ENCODE measurements at regions not wholly inside any gene's neighbourhood (a gene's known extent, or its start where the extent isn't known, plus 50 kb on each side); places are given as distances from the start of the nearest gene placed in this dataset.

DNA sequence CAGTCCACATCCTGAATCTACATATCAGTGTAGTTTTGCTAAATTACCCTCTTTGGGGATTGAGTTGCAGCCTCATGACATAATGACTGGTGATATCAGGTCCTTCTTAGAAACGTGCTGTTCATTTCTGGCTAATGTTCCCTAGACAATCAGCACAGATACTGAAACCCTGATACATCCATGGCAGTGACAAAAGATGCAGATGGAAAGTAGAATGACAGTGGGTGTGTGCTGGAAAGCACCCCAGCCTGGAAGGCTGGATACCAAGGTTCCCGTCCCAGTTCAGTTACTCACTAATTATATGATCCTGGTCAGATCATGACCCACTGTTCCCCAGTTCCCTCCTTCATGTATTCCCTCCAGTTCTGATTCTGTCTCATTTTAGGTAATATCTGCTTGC is 198.2 kb upstream of the FGGY start:
- intact Hi-C loops (cut with DNase I): no loop called here
- WGBS: 26% methylated on average over 2 of the region's 2 CpGs
- Histone ChIP-seq H3K27ac (ENCODE audit: low read length) (no peak overlapping the region), H3K4me3 (ENCODE audit: low read length) (no peak overlapping the region), H3K4me1 (ENCODE audit: control insufficient read depth, insufficient read depth, low read length) (peaks cover 9% of the 10 kb centered on the region), H3K9me3 (ENCODE audit: control insufficient read depth, low read length) (no peaks in the 10 kb centered on the region), H3K27me3 (ENCODE audit: control insufficient read depth, insufficient read depth) (no peaks in the 10 kb centered on the region)
- peak; percentile 37 to 63 for ATAC-seq
- no peak for DNase-seq

DNA sequence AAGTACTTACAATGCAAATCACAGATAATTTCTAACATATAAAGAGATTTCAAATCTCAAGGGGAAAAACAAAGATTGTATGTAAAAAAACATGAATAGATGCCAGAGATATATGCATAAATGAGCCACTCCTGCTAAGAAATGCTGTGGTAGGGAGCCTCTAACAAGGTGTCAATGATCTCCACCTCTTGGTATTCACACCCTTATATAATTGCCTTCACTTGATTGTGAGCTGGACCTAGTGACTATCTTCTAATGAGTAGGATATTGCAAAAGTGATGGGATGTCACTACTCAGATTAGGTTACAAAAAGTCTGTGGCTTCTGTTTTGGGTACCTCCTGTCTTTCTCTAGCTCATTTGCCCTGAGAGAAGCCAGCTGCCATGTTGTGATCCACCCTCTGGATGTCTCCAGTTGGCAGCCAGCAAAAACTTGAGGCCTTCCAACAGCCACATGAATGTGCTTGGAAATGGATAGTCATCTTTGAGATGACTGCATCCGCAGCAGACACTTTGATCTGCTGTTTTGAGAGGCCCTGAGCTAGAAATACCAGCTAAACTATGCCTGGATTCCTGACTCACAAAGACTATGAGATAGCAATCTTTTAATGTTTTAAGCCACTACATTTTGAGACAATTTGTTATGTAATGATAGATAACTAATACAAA is 196.1 kb upstream of the FGGY start:
- Histone ChIP-seq H3K4me3 (ENCODE audit: low read length) (no peak overlapping the region), H3K27ac (ENCODE audit: low read length) (no peak overlapping the region), H3K4me1 (ENCODE audit: control insufficient read depth, insufficient read depth, low read length) (peaks cover 7% of the 10 kb centered on the region), H3K27me3 (ENCODE audit: control insufficient read depth, insufficient read depth) (no peaks in the 10 kb centered on the region), H3K9me3 (ENCODE audit: control insufficient read depth, low read length) (no peaks in the 10 kb centered on the region)
- DNase-seq (no peak), ATAC-seq (no peak)
- WGBS: 86% methylated on average over 1 of the region's 1 CpG
- intact Hi-C loops (cut with DNase I): no loop called here

DNA sequence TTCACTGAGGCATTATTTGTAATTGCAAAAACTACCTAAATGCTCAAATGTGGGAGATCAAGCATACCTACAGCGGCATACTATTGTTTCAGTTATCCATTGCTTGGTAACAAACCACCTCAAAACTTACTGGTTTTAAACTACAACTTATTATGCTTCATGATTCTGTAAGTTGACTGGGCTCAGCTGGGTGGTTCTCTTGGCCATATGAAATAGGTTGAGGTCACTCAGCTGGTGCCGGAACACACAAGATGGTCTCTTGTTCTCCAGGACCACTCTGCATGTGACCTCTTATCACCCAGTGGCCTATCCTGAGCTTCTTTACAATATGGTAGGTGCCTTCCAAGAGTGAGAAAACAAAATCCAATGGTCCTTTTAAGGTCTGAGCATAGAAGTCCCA is 195.4 kb upstream of the FGGY start:
- H3K27ac ChIP-seq (ENCODE audit: low read length): no peak overlapping the region
- no peak overlapping the region for H3K4me3 ChIP-seq (ENCODE audit: low read length)
- WGBS: 49% methylated on average over 2 of the region's 2 CpGs

DNA sequence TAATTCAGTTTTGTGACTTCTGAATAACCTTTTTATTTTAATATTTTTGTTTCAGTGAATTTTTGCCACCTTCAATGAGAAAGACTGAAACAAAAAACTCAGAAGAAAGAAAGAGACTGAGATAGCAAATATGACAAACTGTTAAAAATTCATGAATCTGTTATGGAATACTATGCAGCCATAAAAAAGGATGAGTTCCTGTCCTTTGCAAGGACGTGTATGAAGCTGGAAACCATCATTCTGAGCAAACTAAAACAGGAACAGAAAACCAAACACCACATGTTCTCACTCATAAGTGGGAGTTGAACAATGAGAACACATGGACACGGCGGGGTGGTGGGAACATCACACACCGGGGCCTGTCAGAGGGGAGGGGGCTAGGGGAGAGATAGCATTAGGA is 193.4 kb upstream of the FGGY start:
- DNase-seq (no peak), ATAC-seq (no peak)
- intact Hi-C loops (cut with DNase I): no loop called here
- Histone ChIP-seq H3K27ac (ENCODE audit: low read length) (no peak overlapping the region), H3K9me3 (ENCODE audit: control insufficient read depth, low read length) (no peaks in the 10 kb centered on the region), H3K4me1 (ENCODE audit: control insufficient read depth, insufficient read depth, low read length) (peaks cover 5% of the 10 kb centered on the region), H3K4me3 (ENCODE audit: low read length) (no peak overlapping the region), H3K27me3 (ENCODE audit: control insufficient read depth, insufficient read depth) (no peaks in the 10 kb centered on the region)
- WGBS: 90% methylated on average over 4 of the region's 4 CpGs

More for the DNA sequence above, 195.4 kb upstream of the FGGY start:
- intact Hi-C loops (cut with DNase I): no loop called here
- Histone ChIP-seq H3K4me1 (ENCODE audit: control insufficient read depth, insufficient read depth, low read length) (peaks cover 2% of the 10 kb centered on the region), H3K9me3 (ENCODE audit: control insufficient read depth, low read length) (no peaks in the 10 kb centered on the region), H3K27me3 (ENCODE audit: control insufficient read depth, insufficient read depth) (no peaks in the 10 kb centered on the region)
- no peak for DNase-seq
- ATAC-seq: no peak

DNA sequence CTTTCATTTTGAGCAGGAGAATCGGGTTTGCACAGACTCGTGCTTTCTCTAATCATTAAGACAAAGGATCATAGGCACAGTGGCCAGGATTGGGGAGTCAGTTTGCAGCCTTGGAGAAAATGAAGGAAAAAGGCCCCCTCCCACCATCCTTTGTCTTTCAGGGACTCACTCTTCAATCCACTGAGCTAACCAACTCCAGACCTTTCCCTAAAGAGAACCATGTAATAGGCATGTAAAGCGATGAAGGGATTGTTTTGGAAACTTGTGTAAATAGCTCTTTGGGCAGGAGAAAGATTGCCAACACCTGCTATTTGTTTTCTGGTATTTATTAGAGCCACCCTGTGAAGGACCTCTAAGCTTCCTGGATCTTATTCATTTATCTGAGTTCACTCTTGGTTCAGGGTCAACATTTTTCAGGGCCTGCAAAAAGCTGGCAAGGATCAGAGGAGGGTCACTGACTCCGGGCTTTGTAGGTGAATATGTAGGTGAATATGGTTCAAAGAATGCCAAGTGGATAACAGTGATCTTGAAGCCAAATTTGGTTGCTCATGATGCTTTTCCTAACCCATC is 192.6 kb upstream of the FGGY start:
- H3K27ac ChIP-seq (ENCODE audit: low read length): no peak overlapping the region
- intact Hi-C loops (cut with DNase I): no loop called here
- H3K4me3 ChIP-seq (ENCODE audit: low read length): no peak overlapping the region
- H3K27me3 ChIP-seq (ENCODE audit: control insufficient read depth, insufficient read depth): no peaks in the 10 kb centered on the region
- H3K9me3 ChIP-seq (ENCODE audit: control insufficient read depth, low read length): no peaks in the 10 kb centered on the region
- WGBS: 89% methylated on average over 4 of the region's 4 CpGs
- DNase-seq (no peak), ATAC-seq (no peak)
- H3K4me1 ChIP-seq (ENCODE audit: control insufficient read depth, insufficient read depth, low read length): peaks cover 3% of the 10 kb centered on the region

DNA sequence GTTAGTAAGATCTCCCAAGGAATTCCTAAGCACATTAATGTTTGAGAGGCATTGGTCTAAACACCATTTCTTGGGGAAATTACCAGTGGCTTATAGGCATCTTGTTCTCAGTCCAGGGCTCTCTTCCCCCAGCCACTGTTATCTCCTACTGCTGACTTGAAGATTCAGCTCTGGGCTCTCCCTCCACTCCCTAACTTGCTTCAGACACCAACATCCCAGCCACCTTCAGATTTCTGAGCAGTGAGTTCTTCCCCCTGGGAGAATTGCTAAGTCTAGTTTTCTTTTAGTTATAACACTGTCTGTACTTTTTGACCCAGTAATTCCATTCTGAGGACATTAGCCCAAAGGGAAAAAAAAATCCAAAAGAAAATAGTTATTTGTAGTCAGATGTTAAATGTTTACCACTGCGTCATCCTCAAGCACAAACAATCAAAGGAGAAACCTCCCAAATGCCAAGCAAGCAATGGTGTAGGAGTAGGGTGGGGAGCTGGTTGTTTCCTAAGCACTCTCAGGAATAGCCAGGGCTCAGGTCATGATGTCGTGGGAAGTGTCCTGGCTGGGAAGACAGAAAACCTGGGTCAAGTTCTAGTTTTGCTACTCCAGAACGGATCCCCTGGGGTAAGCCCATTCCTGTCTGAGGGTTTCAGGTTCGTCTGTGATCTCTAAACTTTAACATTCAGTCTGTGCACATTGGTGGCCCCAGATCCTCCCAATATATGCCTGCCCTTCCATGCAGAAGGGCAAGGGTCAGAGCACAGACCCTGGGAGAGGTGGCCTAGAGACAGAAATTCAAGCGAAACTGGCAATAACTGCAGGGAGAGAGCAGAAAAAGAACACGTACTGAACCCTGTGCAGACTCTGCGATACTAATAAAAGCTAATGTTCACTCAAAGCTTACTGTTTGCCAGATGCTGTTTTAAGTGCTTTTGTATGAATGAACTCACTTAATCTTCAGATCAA is 191.1 kb upstream of the FGGY start:
- no peaks in the 10 kb centered on the region for H3K27me3 ChIP-seq (ENCODE audit: control insufficient read depth, insufficient read depth)
- 77% methylated on average over 7 of the region's 7 CpGs for WGBS
- peak in 1 of 2 donors; percentile 19 for ATAC-seq
- no peak overlapping the region for H3K4me3 ChIP-seq (ENCODE audit: low read length)
- no peak for DNase-seq
- intact Hi-C loops (cut with DNase I): no loop called here
- H3K27ac ChIP-seq (ENCODE audit: low read length): no peak overlapping the region
- H3K9me3 ChIP-seq (ENCODE audit: control insufficient read depth, low read length): no peaks in the 10 kb centered on the region
- H3K4me1 ChIP-seq (ENCODE audit: control insufficient read depth, insufficient read depth, low read length): peaks cover 3% of the 10 kb centered on the region

DNA sequence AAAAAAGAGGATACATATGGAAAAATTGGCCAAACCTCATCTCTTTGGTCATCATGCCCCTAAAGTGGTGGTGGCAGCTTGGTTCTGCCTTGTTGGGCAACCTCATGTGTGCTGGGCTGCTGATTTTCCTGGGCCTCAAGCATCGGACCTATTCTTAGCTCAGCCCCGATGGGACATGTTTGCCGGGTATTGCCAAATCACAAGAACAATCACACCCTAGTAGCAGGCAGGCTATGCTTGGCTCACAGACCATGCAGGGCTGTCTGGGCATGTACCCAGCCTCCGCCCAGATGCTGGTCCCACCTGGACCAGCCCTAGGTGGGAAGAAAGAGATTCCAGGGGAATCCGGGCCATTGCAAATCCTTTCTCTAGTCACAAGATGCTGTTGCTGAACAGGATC is 189.4 kb upstream of the FGGY start:
- H3K4me3 ChIP-seq (ENCODE audit: low read length): no peak overlapping the region
- H3K9me3 ChIP-seq (ENCODE audit: control insufficient read depth, low read length): no peaks in the 10 kb centered on the region
- WGBS: 56% methylated on average over 5 of the region's 5 CpGs
- peaks cover 3% of the 10 kb centered on the region for H3K4me1 ChIP-seq (ENCODE audit: control insufficient read depth, insufficient read depth, low read length)
- ATAC-seq (peak; percentile 87 to 92), DNase-seq (peak; percentile 53 to 75 (median 61))
- H3K27me3 ChIP-seq (ENCODE audit: control insufficient read depth, insufficient read depth): no peaks in the 10 kb centered on the region
- peak overlapping the region; percentile 1 for H3K27ac ChIP-seq (ENCODE audit: low read length)
- intact Hi-C loops (cut with DNase I): no loop called here

DNA sequence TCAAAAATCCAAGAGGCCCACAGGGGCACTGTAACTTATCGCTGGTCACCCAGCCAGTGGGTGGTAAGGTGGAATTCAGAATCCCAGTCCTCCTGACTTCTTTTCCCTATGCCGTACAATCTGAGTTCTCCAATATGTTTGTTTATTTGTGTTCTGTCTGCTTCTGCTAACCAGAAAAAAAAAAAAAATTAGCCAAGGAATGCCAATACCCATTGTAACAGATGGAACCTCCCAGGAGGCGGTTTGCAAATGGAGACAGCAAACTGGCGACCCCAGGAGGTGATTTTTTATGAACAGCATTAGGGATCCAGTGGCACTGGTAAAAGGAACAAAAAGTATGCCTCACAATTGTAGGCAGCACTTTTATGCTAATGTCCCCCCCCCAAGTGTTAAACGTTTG is 189.0 kb upstream of the FGGY start:
- H3K27ac ChIP-seq (ENCODE audit: low read length): no peak overlapping the region
- intact Hi-C loops (cut with DNase I): no loop called here
- 76% methylated on average over 5 of the region's 5 CpGs for WGBS
- no peaks in the 10 kb centered on the region for H3K27me3 ChIP-seq (ENCODE audit: control insufficient read depth, insufficient read depth)
- ATAC-seq: peak in 1 of 2 donors; percentile 8
- no peak for DNase-seq
- H3K4me1 ChIP-seq (ENCODE audit: control insufficient read depth, insufficient read depth, low read length): peaks cover 3% of the 10 kb centered on the region
- no peak overlapping the region for H3K4me3 ChIP-seq (ENCODE audit: low read length)
- H3K9me3 ChIP-seq (ENCODE audit: control insufficient read depth, low read length): no peaks in the 10 kb centered on the region

DNA sequence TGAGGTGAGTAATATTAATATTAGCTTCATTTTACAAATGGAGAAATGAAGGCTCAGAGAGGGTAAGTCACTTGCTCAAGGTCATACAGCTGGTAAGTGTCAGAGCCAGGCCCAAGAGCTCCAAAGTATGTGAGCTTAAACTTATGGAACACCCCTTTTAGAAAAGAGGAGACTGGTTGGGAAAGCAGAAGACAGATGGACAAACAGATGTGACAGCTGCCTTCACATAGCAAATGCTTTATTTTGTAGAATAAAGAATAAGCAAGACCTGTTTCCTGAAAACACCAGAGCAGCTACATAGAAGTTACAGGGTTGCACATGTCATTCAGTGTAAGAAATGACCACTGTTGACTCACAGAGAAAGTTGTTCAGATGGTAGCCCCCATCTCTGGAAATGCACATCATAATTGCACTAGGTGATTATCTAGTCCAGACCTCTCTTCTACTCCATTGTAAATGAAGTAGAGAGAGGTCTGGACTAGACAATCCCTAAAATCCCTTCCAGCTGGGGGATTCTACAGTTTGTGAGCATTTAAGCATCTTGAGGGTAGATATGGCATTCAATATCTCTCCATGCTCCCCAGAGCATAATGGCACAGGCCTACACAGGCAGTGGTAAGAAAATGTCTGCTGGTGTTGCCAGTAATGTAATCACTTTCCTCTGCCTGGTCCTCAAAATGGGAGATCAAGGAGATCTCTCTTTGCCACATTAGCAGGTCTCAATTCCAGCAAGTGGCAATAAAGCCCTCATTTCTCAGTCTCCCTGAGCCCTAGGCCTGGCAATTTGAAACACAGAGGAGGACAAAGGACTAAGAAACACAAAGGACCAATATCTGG is 188.2 kb upstream of the FGGY start:
- no peak for DNase-seq
- Histone ChIP-seq H3K9me3 (ENCODE audit: control insufficient read depth, low read length) (no peaks in the 10 kb centered on the region), H3K27me3 (ENCODE audit: control insufficient read depth, insufficient read depth) (no peaks in the 10 kb centered on the region), H3K4me3 (ENCODE audit: low read length) (no peak overlapping the region), H3K4me1 (ENCODE audit: control insufficient read depth, insufficient read depth, low read length) (peaks cover 3% of the 10 kb centered on the region), H3K27ac (ENCODE audit: low read length) (no peak overlapping the region)
- intact Hi-C loops (cut with DNase I): no loop called here
- no peak for ATAC-seq

DNA sequence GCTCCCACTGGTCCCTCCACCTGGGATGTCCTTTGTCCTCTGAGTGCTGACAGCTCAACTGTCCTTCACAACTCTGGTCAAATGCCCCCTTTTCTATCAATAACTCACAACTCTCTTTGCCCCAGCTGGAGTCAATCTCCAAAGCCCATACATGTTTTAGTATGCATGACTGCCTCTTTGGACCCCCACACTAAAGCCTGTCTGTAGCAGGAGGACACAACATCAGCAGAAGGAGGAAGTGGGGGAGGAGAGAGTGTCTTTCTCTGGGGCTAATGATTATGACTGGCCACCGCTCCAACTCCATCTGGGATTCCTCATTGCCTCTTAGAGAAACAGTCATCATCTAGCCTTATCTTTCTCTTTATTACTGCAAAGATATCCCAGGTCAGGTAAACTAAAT is 186.6 kb upstream of the FGGY start:
- Histone ChIP-seq H3K4me3 (ENCODE audit: low read length) (no peak overlapping the region), H3K27ac (ENCODE audit: low read length) (no peak overlapping the region), H3K9me3 (ENCODE audit: control insufficient read depth, low read length) (no peaks in the 10 kb centered on the region), H3K27me3 (ENCODE audit: control insufficient read depth, insufficient read depth) (no peaks in the 10 kb centered on the region), H3K4me1 (ENCODE audit: control insufficient read depth, insufficient read depth, low read length) (peaks cover 3% of the 10 kb centered on the region)
- intact Hi-C loops (cut with DNase I): no loop called here
- DNase-seq: no peak
- no peak for ATAC-seq
- WGBS: 92% methylated on average over 1 of the region's 1 CpG

Measured in right cardiac atrium (tissue), 5 donors.